ENCODE measurements at regions not wholly inside any gene's neighbourhood (a gene's known extent, or its start where the extent isn't known, plus 50 kb on each side); places are given as distances from the start of the nearest gene placed in this dataset.

DNA sequence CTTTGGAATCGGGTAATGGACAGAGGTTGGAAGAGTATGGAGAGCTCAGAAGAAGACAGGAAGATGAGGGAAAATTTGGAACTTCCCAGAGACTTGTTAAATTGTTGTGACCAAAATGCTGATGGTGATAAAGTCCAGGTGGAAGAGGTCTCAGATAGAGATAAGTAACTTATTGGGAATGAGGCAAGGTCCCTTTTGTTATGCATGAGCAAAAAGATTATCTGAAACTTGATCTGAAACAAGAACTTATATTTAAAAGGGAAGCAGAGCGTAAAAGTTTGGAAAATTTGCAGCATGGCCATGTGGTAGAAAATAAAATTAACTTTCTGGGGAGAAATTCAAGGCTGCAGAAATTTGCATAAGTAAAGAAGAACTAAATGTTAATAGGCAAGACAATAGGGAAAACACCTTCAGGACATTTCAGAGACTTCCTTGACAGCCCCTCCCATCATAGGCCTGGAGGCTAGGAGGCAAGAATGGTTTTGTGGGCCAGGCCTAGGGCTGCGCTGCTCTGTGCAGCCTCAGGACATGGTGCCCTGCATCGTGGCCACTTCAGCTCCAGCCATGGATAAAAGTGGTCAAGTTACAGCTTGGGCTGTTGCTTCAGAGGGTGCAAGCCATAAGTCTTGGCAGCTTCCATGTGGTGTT lies 425.7 kb upstream of the PRICKLE1 start:
- Histone ChIP-seq H3K9me2 (replicated peaks; ENCODE audit: insufficient read depth) (no peaks in the 10 kb centered on the region), H3K9me3 (ENCODE audit: low read depth) (no peaks in the 10 kb centered on the region), H3K4me1 (ENCODE audit: insufficient read depth) (no peaks in the 10 kb centered on the region), H3K27ac (no peak overlapping the region), H3K36me3 (replicated peaks; ENCODE audit: insufficient read depth, low read depth) (no peaks in the 10 kb centered on the region), H4K20me1 (ENCODE audit: insufficient read depth, poor library complexity, severe bottlenecking) (no peaks in the 10 kb centered on the region), H3K79me2 (no peaks in the 10 kb centered on the region), H3K27me3 (no peaks in the 10 kb centered on the region), H2AFZ (no peak overlapping the region), H3K4me2 (no peak overlapping the region), H3K4me3 (no peak overlapping the region)
- TF ChIP-seq EZH2 (IDR thresholded peaks at IDR 0.05; ENCODE audit: borderline replicate concordance) (no peak), EZH2phosphoT487 (IDR thresholded peaks at IDR 0.05; ENCODE audit: low read depth, severe bottlenecking, unreplicated experiment) (no peak)
- TF ChIP-seq, protein P1, sequence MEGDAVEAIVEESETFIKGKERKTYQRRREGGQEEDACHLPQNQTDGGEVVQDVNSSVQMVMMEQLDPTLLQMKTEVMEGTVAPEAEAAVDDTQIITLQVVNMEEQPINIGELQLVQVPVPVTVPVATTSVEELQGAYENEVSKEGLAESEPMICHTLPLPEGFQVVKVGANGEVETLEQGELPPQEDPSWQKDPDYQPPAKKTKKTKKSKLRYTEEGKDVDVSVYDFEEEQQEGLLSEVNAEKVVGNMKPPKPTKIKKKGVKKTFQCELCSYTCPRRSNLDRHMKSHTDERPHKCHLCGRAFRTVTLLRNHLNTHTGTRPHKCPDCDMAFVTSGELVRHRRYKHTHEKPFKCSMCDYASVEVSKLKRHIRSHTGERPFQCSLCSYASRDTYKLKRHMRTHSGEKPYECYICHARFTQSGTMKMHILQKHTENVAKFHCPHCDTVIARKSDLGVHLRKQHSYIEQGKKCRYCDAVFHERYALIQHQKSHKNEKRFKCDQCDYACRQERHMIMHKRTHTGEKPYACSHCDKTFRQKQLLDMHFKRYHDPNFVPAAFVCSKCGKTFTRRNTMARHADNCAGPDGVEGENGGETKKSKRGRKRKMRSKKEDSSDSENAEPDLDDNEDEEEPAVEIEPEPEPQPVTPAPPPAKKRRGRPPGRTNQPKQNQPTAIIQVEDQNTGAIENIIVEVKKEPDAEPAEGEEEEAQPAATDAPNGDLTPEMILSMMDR (IDR thresholded peaks at IDR 0.05; ENCODE audit: poor library complexity): no peak
- no peak for DNase-seq (ENCODE audit: low spot score)
- 97% methylated on average over 4 of the region's 4 CpGs for WGBS (ENCODE audit: low lambda C conversion rate, missing lambda C conversion rate)

DNA sequence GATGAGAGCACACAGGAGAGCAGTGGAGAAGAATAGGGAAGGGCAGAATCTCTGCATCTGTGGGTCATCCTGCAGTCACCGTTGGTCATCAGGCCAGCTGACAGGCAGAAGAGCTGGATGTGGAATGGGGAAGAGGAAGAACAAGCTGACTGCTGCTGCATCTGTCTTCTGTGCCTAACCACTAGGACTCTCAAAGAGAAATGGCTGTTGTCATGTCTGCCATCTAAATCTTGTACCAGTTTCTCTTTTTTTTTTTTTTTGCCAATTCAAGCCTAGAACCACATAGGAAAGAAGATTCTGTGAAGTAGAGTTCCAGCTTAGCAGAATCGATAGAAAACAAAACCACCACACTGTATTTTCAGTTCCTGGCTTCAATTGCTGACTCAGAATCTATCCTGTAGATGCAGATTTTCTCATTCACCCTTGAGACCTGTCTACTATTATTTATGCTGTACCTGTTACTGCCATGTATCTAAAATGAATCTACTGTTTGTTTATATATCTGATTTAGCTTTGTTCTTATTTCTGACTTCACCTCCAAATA lies 421.9 kb upstream of the PRICKLE1 start:
- no peaks in the 10 kb centered on the region for H3K9me2 ChIP-seq (replicated peaks; ENCODE audit: insufficient read depth)
- H3K4me2 ChIP-seq: no peak overlapping the region
- 46% methylated on average over 2 of the region's 2 CpGs for WGBS (ENCODE audit: low lambda C conversion rate, missing lambda C conversion rate)
- H3K27me3 ChIP-seq: no peaks in the 10 kb centered on the region
- TF ChIP-seq, protein P1 (IDR thresholded peaks at IDR 0.05; ENCODE audit: poor library complexity): no peak
- TF ChIP-seq EZH2 (IDR thresholded peaks at IDR 0.05; ENCODE audit: borderline replicate concordance) (no peak), EZH2phosphoT487 (IDR thresholded peaks at IDR 0.05; ENCODE audit: low read depth, severe bottlenecking, unreplicated experiment) (no peak)
- H2AFZ ChIP-seq: no peak overlapping the region
- H3K4me1 ChIP-seq (ENCODE audit: insufficient read depth): no peaks in the 10 kb centered on the region
- no peak for DNase-seq (ENCODE audit: low spot score)
- H3K9me3 ChIP-seq (ENCODE audit: low read depth): no peaks in the 10 kb centered on the region
- no peaks in the 10 kb centered on the region for H3K36me3 ChIP-seq (replicated peaks; ENCODE audit: insufficient read depth, low read depth)
- H3K27ac ChIP-seq: no peak overlapping the region
- no peaks in the 10 kb centered on the region for H3K79me2 ChIP-seq
- H3K4me3 ChIP-seq: no peak overlapping the region
- H4K20me1 ChIP-seq (ENCODE audit: insufficient read depth, poor library complexity, severe bottlenecking): no peaks in the 10 kb centered on the region

DNA sequence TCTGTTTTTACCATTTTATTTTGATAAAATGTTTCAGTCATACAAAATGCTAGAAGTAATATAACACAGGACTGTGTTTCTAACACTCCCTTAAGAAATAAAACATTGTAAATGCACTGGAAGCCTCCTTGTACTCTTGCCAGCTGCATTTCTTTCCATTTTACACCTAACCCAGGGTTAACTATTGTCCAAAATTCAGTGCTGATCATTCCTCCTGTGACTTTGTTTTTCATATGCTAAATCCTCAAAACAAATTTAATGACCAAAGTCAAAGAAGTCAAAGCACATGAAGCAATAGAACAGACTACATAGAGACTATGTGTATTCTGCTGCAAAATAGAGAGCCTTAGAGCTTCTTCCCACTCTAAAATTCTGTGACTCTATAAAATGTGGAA lies 420.3 kb upstream of the PRICKLE1 start:
- Histone ChIP-seq H3K27ac (peak overlapping the region; percentile 15), H3K4me2 (no peak overlapping the region), H3K27me3 (no peaks in the 10 kb centered on the region), H2AFZ (no peak overlapping the region), H3K9me3 (ENCODE audit: low read depth) (no peaks in the 10 kb centered on the region), H3K9me2 (replicated peaks; ENCODE audit: insufficient read depth) (no peaks in the 10 kb centered on the region), H3K79me2 (no peaks in the 10 kb centered on the region), H3K4me3 (no peak overlapping the region), H3K36me3 (replicated peaks; ENCODE audit: insufficient read depth, low read depth) (no peaks in the 10 kb centered on the region), H4K20me1 (ENCODE audit: insufficient read depth, poor library complexity, severe bottlenecking) (no peaks in the 10 kb centered on the region), H3K4me1 (ENCODE audit: insufficient read depth) (no peaks in the 10 kb centered on the region)
- no peak for DNase-seq (ENCODE audit: low spot score)
- TF ChIP-seq EZH2phosphoT487 (IDR thresholded peaks at IDR 0.05; ENCODE audit: low read depth, severe bottlenecking, unreplicated experiment) (no peak), EZH2 (IDR thresholded peaks at IDR 0.05; ENCODE audit: borderline replicate concordance) (no peak)
- TF ChIP-seq, protein P1 (IDR thresholded peaks at IDR 0.05; ENCODE audit: poor library complexity): no peak
